Spinal cord (tissue), 9 donors: ENCODE measurements at regions not wholly inside any gene's neighbourhood (a gene's known extent, or its start where the extent isn't known, plus 50 kb on each side); places are given as distances from the start of the nearest gene placed in this dataset.

ENCODE experiments used
- DNase-seq, 6 donors: peaks; one replicate each; pipeline versions ENCODE4 v3.0.0 to v3.0.0-alpha.2; 2013 to 2015; ENCODE audit warnings: low spot score in 6 of 6, low read depth in 4 of 6
- H3K27ac ChIP-seq: one replicate; pipeline ENCODE4 v1.5.1; 2013; ENCODE audit warnings: low read depth, low read length, control low read depth
- H3K27me3 ChIP-seq: one replicate; pipeline ENCODE4 v1.6.1; 2013; ENCODE audit warnings: low read length; ENCODE audit not compliant: control insufficient read depth, insufficient read depth
- H3K36me3 ChIP-seq: one replicate; pipeline ENCODE4 v1.6.1; 2013; ENCODE audit warnings: low read length; ENCODE audit not compliant: control insufficient read depth, insufficient read depth
- H3K4me1 ChIP-seq: one replicate; pipeline ENCODE4 v1.6.1; 2013; ENCODE audit warnings: low read length; ENCODE audit not compliant: control insufficient read depth, insufficient read depth
- H3K4me3 ChIP-seq: one replicate; pipeline ENCODE4 v1.5.1; 2013; ENCODE audit warnings: low read depth, low read length, control low read depth
- H3K9me3 ChIP-seq: one replicate; pipeline ENCODE4 v1.6.1; 2013; ENCODE audit warnings: low read length; ENCODE audit not compliant: control insufficient read depth, insufficient read depth
- WGBS: methylation state at CpG from one replicate; pipeline ENCODE4 v1.1.5; 2013; ENCODE audit warnings: missing lambda C conversion rate; ENCODE audit not compliant: insufficient coverage; 5-methylcytosine and 5-hydroxymethylcytosine counted together
- donor health status: healthy.

DNA sequence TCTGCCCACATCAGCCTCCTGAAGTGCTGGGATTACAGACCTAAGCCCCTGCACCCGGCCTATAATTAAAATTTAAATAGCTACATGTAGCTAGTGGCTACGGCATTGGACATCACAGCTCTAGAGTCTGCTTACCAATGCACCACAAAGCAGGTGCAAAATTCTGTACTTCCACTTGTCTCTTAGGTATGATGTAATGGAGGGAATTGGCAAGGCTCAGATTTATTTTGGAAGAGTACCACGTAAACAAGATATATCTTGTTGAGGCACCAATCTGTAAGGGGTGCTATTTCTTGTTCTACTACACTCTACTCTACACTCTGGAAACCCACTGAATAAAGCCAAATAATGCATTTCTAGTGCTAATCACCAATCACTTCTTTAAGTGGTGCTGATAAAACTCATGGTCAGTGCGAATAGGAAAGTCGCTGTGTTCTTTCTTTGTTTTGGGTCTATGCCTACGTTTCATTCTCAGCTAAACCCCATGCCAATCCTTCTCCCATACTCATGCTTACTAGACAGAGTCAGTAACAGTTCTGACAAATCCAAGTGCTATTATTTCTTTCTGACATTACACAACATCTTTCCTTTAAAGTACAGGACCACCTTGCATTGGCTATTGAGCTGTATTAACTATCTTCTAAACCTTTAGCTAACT is 92.3 kb downstream of the GC start:
- H3K4me3 ChIP-seq = no peak overlapping the region
- H3K9me3 ChIP-seq = no peaks in the 10 kb centered on the region
- 90% methylated on average over 3 of the region's 6 CpGs for WGBS
- H3K36me3 ChIP-seq = no peaks in the 10 kb centered on the region
- H3K27me3 ChIP-seq = no peaks in the 10 kb centered on the region
- H3K27ac ChIP-seq = no peak overlapping the region
- H3K4me1 ChIP-seq = no peaks in the 10 kb centered on the region
- DNase-seq = no peak

DNA sequence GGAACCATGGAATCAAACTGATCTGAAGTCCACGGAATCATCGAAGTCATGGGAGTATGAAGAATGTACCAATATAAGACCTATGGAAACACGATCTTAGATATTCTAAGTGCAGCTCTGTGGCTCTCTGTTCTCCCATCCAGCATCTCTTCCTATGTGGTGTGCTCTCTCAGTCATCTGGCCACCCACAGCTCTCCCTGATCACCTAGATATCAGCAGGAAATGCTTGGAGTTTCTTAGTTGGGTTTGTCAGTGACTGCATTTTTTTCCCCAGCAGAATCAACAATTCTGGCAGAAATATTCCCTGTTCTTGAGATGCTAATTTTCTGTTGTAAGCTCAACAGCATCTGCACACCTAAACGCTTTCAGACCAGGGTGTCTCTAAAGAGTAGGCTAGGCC is 94.1 kb downstream of the GC start:
- H3K27me3 ChIP-seq = no peaks in the 10 kb centered on the region
- no peak for DNase-seq
- H3K4me1 ChIP-seq = no peaks in the 10 kb centered on the region
- H3K4me3 ChIP-seq = no peak overlapping the region
- no peaks in the 10 kb centered on the region for H3K9me3 ChIP-seq
- WGBS = 100% methylated on average over 2 of the region's 4 CpGs
- no peaks in the 10 kb centered on the region for H3K36me3 ChIP-seq
- H3K27ac ChIP-seq = no peak overlapping the region

DNA sequence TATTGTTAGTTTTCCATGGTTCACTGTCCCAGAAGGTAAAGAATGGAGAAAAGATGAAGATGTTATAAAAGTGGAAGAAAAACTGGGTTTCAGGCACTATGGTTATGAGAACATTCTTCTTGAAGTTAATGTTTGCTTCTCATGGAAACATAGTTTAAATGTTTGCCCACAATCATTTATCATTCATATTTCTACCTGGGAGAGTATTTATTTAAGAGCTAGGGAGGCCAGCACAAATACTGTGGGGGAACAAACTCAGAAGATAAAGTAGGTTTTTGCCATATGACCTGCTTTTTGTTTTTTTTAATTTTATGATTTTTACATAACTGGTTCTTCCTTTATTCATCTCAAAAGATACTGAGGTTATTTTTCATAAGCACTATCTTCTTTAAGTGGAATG is 96.8 kb downstream of the GC start:
- Histone ChIP-seq H3K27me3 (no peaks in the 10 kb centered on the region), H3K4me3 (no peak overlapping the region), H3K4me1 (no peaks in the 10 kb centered on the region), H3K36me3 (no peaks in the 10 kb centered on the region), H3K9me3 (no peaks in the 10 kb centered on the region), H3K27ac (no peak overlapping the region)
- no peak for DNase-seq

DNA sequence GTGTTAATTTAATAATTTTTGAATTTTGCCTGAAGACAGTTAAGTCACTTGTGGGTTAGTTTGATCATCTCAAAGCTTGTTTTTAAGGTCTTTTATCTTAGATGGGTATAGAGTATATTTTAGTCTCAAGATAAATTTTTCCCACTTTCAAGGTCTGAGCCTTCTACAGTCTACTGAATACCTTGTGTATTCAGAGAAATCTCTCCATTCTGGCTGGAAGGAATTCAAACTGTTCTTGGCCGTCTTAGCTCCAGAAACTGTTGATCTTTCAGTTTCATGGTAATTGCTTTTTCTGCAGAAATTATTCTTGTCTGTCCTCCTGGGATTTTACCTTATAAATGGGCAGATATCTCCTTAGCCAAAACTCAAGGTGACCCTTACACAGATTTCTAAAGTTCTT is 97.9 kb downstream of the GC start:
- 83% methylated on average over 1 of the region's 1 CpG for WGBS
- H3K9me3 ChIP-seq = no peaks in the 10 kb centered on the region
- H3K4me1 ChIP-seq = no peaks in the 10 kb centered on the region
- no peak overlapping the region for H3K27ac ChIP-seq
- H3K36me3 ChIP-seq = no peaks in the 10 kb centered on the region
- peak in 1 of 6 donors; percentile 29 for DNase-seq
- H3K4me3 ChIP-seq = no peak overlapping the region
- H3K27me3 ChIP-seq = no peaks in the 10 kb centered on the region

DNA sequence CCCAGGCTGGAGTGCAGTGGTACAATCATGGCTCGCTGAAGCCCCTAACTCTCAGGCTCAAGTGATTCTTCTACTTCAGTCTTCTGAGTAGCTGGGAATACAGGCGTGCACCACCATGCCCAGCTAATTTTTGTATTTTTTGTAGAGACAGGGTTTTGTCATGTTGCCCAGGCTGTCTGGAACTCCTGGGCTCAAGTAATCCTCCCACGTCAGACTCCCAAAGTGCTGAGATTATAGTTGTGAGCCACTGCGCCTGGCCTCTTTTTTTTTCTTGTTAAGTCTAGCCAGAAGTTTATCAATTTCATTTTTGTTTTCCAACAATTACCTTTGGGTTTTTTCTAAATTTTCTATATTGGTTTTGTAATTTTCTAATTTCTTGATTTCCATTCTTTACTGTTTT is 100.6 kb downstream of the GC start:
- no peaks in the 10 kb centered on the region for H3K36me3 ChIP-seq
- H3K27ac ChIP-seq = no peak overlapping the region
- 92% methylated on average over 2 of the region's 4 CpGs for WGBS
- no peaks in the 10 kb centered on the region for H3K27me3 ChIP-seq
- H3K4me3 ChIP-seq = no peak overlapping the region
- no peak for DNase-seq
- H3K9me3 ChIP-seq = no peaks in the 10 kb centered on the region
- no peaks in the 10 kb centered on the region for H3K4me1 ChIP-seq

DNA sequence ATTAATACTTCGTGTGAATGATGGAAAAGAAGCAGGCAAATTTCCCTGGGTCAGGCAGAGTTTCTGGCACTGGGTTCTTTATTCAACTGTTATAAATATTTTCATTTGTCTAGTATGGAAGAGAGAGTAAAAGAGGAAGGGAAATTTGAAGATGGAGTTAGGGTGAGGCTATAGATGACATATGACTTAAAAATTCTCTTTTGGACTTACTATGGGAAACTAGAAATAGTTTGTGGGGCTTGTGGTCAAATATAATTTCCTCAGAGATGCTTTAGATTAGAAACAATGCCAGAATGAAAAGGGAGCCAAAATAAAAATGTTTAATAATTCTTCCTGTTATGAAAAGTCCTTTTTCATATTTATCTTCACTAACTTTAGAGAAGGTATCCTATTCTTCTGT is 103.2 kb downstream of the GC start:
- Histone ChIP-seq H3K36me3 (no peaks in the 10 kb centered on the region), H3K27ac (no peak overlapping the region), H3K4me3 (no peak overlapping the region), H3K9me3 (no peaks in the 10 kb centered on the region), H3K4me1 (no peaks in the 10 kb centered on the region), H3K27me3 (no peaks in the 10 kb centered on the region)
- no peak for DNase-seq
- WGBS = no CpG with 5 or more reads among the region's 1 CpG

DNA sequence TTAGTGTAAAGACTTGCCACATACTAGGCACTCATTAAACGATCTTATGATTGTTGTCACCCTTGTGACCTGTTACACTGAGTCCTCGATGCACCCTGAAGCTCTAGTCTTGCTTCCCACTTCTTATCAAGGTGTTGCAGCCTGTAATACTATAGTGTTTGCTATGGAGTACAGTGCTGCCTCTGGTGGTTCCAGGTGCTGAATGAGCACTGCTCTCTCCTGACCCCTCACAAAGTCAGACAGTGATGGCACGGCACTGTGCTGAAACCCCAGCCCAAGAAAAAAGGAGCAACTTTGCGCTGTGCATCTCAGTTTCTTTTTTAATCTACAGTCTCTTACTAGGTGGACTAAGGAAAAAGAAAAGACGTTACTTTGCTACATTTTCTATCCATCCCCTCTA is 106.3 kb downstream of the GC start:
- Histone ChIP-seq H3K27ac (no peak overlapping the region), H3K36me3 (no peaks in the 10 kb centered on the region), H3K27me3 (no peaks in the 10 kb centered on the region), H3K9me3 (no peaks in the 10 kb centered on the region), H3K4me3 (no peak overlapping the region), H3K4me1 (no peaks in the 10 kb centered on the region)
- no peak for DNase-seq
- WGBS = no CpG with 5 or more reads among the region's 5 CpGs

DNA sequence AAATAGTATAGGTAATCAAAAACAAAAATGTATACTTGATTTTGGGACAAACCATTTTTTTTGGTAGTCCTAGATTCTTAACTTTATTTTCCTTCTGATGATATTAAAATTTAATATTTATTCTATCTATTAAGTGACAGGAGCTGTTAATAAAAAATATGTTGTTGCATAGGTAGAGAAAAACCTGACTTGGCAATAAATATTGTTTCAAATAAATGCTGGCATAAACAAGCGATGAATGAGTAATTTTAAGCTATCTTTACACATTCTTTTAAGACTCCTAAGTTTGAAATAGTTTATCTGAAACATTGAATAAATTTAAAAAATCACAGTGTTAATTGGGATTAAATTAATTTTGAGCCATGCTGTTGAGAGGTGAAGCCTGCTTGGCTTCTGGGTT is 114.6 kb downstream of the GC start:
- no peak for DNase-seq
- H3K27me3 ChIP-seq = no peaks in the 10 kb centered on the region
- no peak overlapping the region for H3K4me3 ChIP-seq
- H3K27ac ChIP-seq = no peak overlapping the region
- no CpG with 5 or more reads among the region's 1 CpG for WGBS
- H3K9me3 ChIP-seq = no peaks in the 10 kb centered on the region
- H3K4me1 ChIP-seq = no peaks in the 10 kb centered on the region
- no peaks in the 10 kb centered on the region for H3K36me3 ChIP-seq

DNA sequence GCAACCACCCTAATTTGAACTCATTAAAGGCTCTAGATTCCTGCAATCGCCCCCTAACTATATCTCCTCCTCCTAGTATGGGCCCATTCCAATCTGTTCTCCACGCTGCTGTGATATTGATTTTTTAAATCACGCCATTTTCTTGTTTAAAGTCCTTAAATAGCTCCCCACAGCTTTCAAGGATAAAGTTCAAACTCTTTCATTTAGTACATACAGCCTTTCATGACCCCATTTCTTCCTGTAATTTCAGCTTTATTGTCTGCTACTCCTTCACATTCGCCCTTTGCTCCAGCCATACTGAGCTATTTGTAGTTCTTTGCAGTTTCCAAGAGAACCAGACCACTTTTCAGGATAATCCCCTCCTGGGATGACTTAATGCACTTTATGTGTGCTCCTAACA is 118.5 kb downstream of the GC start:
- DNase-seq = peak in 1 of 6 donors; percentile 24
- Histone ChIP-seq H3K4me3 (no peak overlapping the region), H3K4me1 (no peaks in the 10 kb centered on the region), H3K36me3 (no peaks in the 10 kb centered on the region), H3K9me3 (no peaks in the 10 kb centered on the region), H3K27ac (no peak overlapping the region), H3K27me3 (no peaks in the 10 kb centered on the region)
- WGBS = 79% methylated on average over 4 of the region's 4 CpGs

DNA sequence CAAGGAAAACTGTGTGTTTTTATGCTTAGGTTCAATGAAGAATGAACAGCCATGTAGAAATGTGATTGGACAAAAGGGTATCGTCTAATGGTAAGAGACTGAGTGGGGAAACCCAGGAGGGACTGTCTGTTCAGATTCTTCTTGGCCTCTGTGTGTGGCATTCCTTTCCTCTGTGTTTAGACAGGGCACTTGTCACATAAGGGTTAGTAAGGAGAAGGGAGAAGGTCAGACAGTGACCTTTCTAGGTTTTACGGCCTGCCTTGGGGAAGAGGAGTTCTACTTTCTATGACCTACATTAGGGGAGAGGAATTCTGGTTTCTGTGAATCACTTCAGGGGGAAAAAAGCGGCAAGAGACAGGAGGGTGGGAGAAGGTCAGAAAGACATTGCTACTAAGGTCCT is 119.5 kb downstream of the GC start:
- 76% methylated on average over 1 of the region's 3 CpGs for WGBS
- Histone ChIP-seq H3K27me3 (no peaks in the 10 kb centered on the region), H3K4me3 (no peak overlapping the region), H3K9me3 (no peaks in the 10 kb centered on the region), H3K4me1 (no peaks in the 10 kb centered on the region), H3K27ac (no peak overlapping the region), H3K36me3 (no peaks in the 10 kb centered on the region)
- DNase-seq = no peak
